ENCODE measurements at regions not wholly inside any gene's neighbourhood (a gene's known extent, or its start where the extent isn't known, plus 50 kb on each side); places are given as distances from the start of the nearest gene placed in this dataset.

DNA sequence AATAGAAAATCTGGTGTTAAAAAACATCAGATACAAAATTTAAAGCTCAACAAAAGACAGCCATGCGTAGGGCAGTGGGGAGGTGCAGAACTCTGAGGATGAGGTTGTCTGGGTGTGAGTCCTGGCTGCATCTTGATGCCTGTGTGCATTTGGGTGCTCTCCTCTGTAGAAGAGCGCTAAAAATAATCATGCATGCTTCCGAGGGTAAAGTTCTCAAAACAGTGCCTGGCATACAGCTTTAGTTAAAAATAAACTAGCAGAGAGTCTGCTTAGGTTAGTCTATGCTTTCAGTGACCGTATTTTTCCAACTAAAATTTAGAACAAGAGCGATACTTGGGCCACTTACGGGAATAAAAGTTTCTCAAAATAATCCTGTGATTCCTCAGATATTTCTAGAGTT is 55.5 kb upstream of the SPATA31C2 start:
- WGBS (ENCODE audit: insufficient coverage): 79% methylated on average over 3 of the region's 6 CpGs
- CTCF ChIA-PET: no interaction called here

DNA sequence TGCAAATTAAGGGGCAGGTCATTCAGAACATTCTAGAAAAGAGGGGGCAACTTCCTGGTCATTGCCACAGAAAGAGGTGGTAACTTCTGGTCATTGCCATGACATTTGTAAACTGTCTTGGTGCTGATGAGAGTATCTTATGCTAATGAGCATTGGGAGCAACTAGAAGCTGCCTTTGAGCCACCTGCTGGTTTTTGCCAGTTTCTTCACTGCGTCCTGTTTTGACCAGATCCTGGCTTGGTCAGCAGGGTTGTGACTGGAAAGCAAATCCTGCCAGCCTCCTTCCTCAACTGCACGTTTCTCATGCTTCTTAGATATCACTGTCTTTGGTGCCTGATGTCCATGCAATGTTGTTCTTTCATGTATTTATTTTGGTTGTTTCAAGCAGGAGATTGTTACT is 53.2 kb upstream of the SPATA31C2 start:
- no peak for ATAC-seq (replicated peaks in 1 of 4)
- peaks cover 0 to 8% of the 10 kb centered on the region in 2 experiments for H3K27me3 ChIP-seq (replicated peaks in 1 of 2; ENCODE audit: control insufficient read depth in 2 of 2, extremely low read depth in 1 of 2, insufficient read depth in 2 of 2, low read length in 1 of 2)
- H3K27ac ChIP-seq (ENCODE audit: low read length): no peak overlapping the region
- ChIA-PET CTCF (no interaction called here), POLR2A (no interaction called here)
- no peaks in the 10 kb centered on the region for H3K9me3 ChIP-seq
- H3K4me3 ChIP-seq (ENCODE audit: control insufficient read depth in 1 of 2, extremely low read depth in 1 of 2, low read length in 1 of 2): no peak overlapping the region
- H3K27ac Mint-ChIP-seq: no peak overlapping the region
- no peaks in the 10 kb centered on the region for H3K4me1 Mint-ChIP-seq
- H3K27me3 Mint-ChIP-seq: peaks cover 15 to 24% of the 10 kb centered on the region in 2 donors
- DNase-seq: no peak
- H3K36me3 ChIP-seq (ENCODE audit: control insufficient read depth in 2 of 2, extremely low read depth in 1 of 2, insufficient read depth in 1 of 2, low read length in 1 of 2): no peaks in the 10 kb centered on the region
- H3K4me1 ChIP-seq (ENCODE audit: control insufficient read depth in 1 of 2, extremely low read depth in 1 of 2, insufficient read depth in 2 of 2, low read length in 2 of 2): no peaks in the 10 kb centered on the region
- no peak overlapping the region for H3K4me3 Mint-ChIP-seq
- 63% methylated on average over 1 of the region's 2 CpGs for WGBS (ENCODE audit: insufficient coverage)
- H3K9me3 Mint-ChIP-seq: peaks cover 2 to 9% (median 8%) of the 10 kb centered on the region in 3 donors
- H3K36me3 Mint-ChIP-seq: no peaks in the 10 kb centered on the region

More for the DNA sequence above, 55.5 kb upstream of the SPATA31C2 start:
- Mint-ChIP-seq H3K4me1 (peaks cover 0 to 2% (median 0%) of the 10 kb centered on the region in 3 donors), H3K27ac (no peak overlapping the region), H3K27me3 (peaks cover 24 to 28% of the 10 kb centered on the region in 2 donors), H3K9me3 (peaks cover 2 to 9% (median 8%) of the 10 kb centered on the region in 3 donors), H3K4me3 (no peak overlapping the region), H3K36me3 (no peaks in the 10 kb centered on the region)
- POLR2A ChIA-PET: no interaction called here
- DNase-seq (no peak), ATAC-seq (replicated peaks in 1 of 4) (no peak)
- H3K36me3 ChIP-seq (ENCODE audit: control insufficient read depth in 2 of 2, extremely low read depth in 1 of 2, insufficient read depth in 1 of 2, low read length in 1 of 2): no peaks in the 10 kb centered on the region
- H3K4me3 ChIP-seq (ENCODE audit: control insufficient read depth in 1 of 2, extremely low read depth in 1 of 2, low read length in 1 of 2): no peak overlapping the region
- H3K4me1 ChIP-seq (ENCODE audit: control insufficient read depth in 1 of 2, extremely low read depth in 1 of 2, insufficient read depth in 2 of 2, low read length in 2 of 2): no peaks in the 10 kb centered on the region
- H3K9me3 ChIP-seq: no peaks in the 10 kb centered on the region
- no peak overlapping the region for H3K27ac ChIP-seq (ENCODE audit: low read length)
- peaks cover 0 to 2% of the 10 kb centered on the region in 2 experiments for H3K27me3 ChIP-seq (replicated peaks in 1 of 2; ENCODE audit: control insufficient read depth in 2 of 2, extremely low read depth in 1 of 2, insufficient read depth in 2 of 2, low read length in 1 of 2)

DNA sequence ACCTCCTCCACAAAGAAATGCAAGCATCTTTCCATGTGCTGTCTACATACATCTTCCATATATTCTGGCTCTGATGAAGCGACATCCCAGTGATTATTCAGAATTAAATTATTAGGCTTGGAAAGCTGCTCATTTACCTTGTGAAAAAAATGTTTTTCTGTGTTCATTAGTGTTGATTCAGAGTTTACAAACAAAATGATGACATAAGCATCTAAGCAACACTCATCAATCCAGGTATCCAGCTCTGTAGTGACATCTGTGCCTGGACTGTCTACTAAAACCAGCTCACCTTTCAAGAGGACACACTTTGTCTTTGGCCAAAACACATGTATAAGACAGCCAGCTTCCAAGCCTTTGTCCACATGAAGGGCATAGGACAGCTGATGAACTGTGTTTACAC is 51.1 kb upstream of the SPATA31C2 start:
- Histone ChIP-seq H3K36me3 (ENCODE audit: control insufficient read depth in 2 of 2, extremely low read depth in 1 of 2, insufficient read depth in 1 of 2, low read length in 1 of 2) (no peaks in the 10 kb centered on the region), H3K9me3 (no peaks in the 10 kb centered on the region), H3K4me1 (ENCODE audit: control insufficient read depth in 1 of 2, extremely low read depth in 1 of 2, insufficient read depth in 2 of 2, low read length in 2 of 2) (no peaks in the 10 kb centered on the region), H3K4me3 (ENCODE audit: control insufficient read depth in 1 of 2, extremely low read depth in 1 of 2, low read length in 1 of 2) (no peak overlapping the region), H3K27me3 (replicated peaks in 1 of 2; ENCODE audit: control insufficient read depth in 2 of 2, extremely low read depth in 1 of 2, insufficient read depth in 2 of 2, low read length in 1 of 2) (peaks cover 0 to 11% of the 10 kb centered on the region in 2 experiments), H3K27ac (ENCODE audit: low read length) (no peak overlapping the region)
- ChIA-PET POLR2A (interaction anchor here in 1 of 2 donors (0.6 kb wide), 1 partner anchor 165 kb away, joined by 3 read pairs; no protein-coding TSS in a partner anchor), CTCF (no interaction called here)
- DNase-seq (no peak), ATAC-seq (replicated peaks in 1 of 4) (no peak)
- Mint-ChIP-seq H3K27ac (no peak overlapping the region), H3K9me3 (peaks cover 2 to 9% (median 8%) of the 10 kb centered on the region in 3 donors), H3K27me3 (peaks cover 20 to 30% of the 10 kb centered on the region in 2 donors), H3K36me3 (no peaks in the 10 kb centered on the region), H3K4me3 (no peak overlapping the region), H3K4me1 (no peaks in the 10 kb centered on the region)
- WGBS (ENCODE audit: insufficient coverage): no CpG with 5 or more reads among the region's 1 CpG
